ENCODE measurements at regions not wholly inside any gene's neighbourhood (a gene's known extent, or its start where the extent isn't known, plus 50 kb on each side); places are given as distances from the start of the nearest gene placed in this dataset.

- DNase-seq (ENCODE audit: low spot score) = no peak
These were observed 132.8 kb upstream of the SMAD3 start for GRCh38 chr15:66932634-66933024.

GRCh38 chr15:66933932-66934867 lies 131.2 kb upstream of the SMAD3 start:
- DNase-seq (ENCODE audit: low spot score) = no peak

GRCh38 chr15:66934868-66935520 lies 130.4 kb upstream of the SMAD3 start:
- DNase-seq (ENCODE audit: low spot score) = peak; percentile 37

GRCh38 chr15:66935688-66936087 lies 129.7 kb upstream of the SMAD3 start:
- DNase-seq (ENCODE audit: low spot score) = no peak

- peak; percentile 81 for DNase-seq (ENCODE audit: low spot score)
These were observed 129.1 kb upstream of the SMAD3 start for GRCh38 chr15:66936109-66936860.

- no peak for DNase-seq (ENCODE audit: low spot score)
These were observed 128.4 kb upstream of the SMAD3 start for GRCh38 chr15:66936861-66937582.

- no peak for DNase-seq (ENCODE audit: low spot score)
These were observed 127.8 kb upstream of the SMAD3 start for GRCh38 chr15:66937588-66937987.

- no peak for DNase-seq (ENCODE audit: low spot score)
These were observed 127.1 kb upstream of the SMAD3 start for GRCh38 chr15:66938114-66938830.

- no peak for DNase-seq (ENCODE audit: low spot score)
These were observed 126.4 kb upstream of the SMAD3 start for GRCh38 chr15:66939016-66939415.

GRCh38 chr15:66939451-66940023 lies 125.9 kb upstream of the SMAD3 start:
- no peak for DNase-seq (ENCODE audit: low spot score)

GRCh38 chr15:66940368-66940767 lies 125.0 kb upstream of the SMAD3 start:
- no peak for DNase-seq (ENCODE audit: low spot score)

GRCh38 chr15:66941108-66941711 lies 124.2 kb upstream of the SMAD3 start:
- DNase-seq (ENCODE audit: low spot score) = no peak

GRCh38 chr15:66941791-66942190 lies 123.6 kb upstream of the SMAD3 start:
- no peak for DNase-seq (ENCODE audit: low spot score)

GRCh38 chr15:66942649-66943390 lies 122.6 kb upstream of the SMAD3 start:
- DNase-seq (ENCODE audit: low spot score) = no peak

GRCh38 chr15:66943456-66944095 lies 121.8 kb upstream of the SMAD3 start:
- no peak for DNase-seq (ENCODE audit: low spot score)

- no peak for DNase-seq (ENCODE audit: low spot score)
These were observed 121.3 kb upstream of the SMAD3 start for GRCh38 chr15:66944121-66944520.

GRCh38 chr15:66945286-66945685 lies 120.1 kb upstream of the SMAD3 start:
- no peak for DNase-seq (ENCODE audit: low spot score)

- no peak for DNase-seq (ENCODE audit: low spot score)
These were observed 119.6 kb upstream of the SMAD3 start for GRCh38 chr15:66945842-66946241.

GRCh38 chr15:66946578-66947164 lies 118.7 kb upstream of the SMAD3 start:
- peak; percentile 86 for DNase-seq (ENCODE audit: low spot score)
